Uterus (tissue), 2 donors: ENCODE measurements at regions not wholly inside any gene's neighbourhood (a gene's known extent, or its start where the extent isn't known, plus 50 kb on each side); places are given as distances from the start of the nearest gene placed in this dataset.

Experiments used
- POLR2A ChIP-seq, 2 donors: fragments of 450-650 bp; IDR thresholded peaks; one replicate each; pipeline ENCODE4 v1.6.1; 2016; ENCODE audit warnings: antibody characterized with exemption in 2 of 2, mild to moderate bottlenecking in 1 of 2, moderate library complexity in 1 of 2
- TF ChIP-seq, protein P1 (sequence below), 4 experiments: fragments of 200-600 bp in 2 of 4; fragments of 450-650 bp in 2 of 4; sonication (generic) in 2 of 4; IDR thresholded peaks; one replicate each; pipeline ENCODE4 v1.5.1; 2016 to 2019; ENCODE audit warnings: antibody characterized with exemption in 4 of 4, mild to moderate bottlenecking in 2 of 4, moderate library complexity in 1 of 4

GRCh38 chr11:115097796-115098408 lies 406.3 kb downstream of the CADM1 start:
- TF ChIP-seq, protein P1, sequence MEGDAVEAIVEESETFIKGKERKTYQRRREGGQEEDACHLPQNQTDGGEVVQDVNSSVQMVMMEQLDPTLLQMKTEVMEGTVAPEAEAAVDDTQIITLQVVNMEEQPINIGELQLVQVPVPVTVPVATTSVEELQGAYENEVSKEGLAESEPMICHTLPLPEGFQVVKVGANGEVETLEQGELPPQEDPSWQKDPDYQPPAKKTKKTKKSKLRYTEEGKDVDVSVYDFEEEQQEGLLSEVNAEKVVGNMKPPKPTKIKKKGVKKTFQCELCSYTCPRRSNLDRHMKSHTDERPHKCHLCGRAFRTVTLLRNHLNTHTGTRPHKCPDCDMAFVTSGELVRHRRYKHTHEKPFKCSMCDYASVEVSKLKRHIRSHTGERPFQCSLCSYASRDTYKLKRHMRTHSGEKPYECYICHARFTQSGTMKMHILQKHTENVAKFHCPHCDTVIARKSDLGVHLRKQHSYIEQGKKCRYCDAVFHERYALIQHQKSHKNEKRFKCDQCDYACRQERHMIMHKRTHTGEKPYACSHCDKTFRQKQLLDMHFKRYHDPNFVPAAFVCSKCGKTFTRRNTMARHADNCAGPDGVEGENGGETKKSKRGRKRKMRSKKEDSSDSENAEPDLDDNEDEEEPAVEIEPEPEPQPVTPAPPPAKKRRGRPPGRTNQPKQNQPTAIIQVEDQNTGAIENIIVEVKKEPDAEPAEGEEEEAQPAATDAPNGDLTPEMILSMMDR (IDR thresholded peaks at IDR 0.05) = no peak
- TF ChIP-seq POLR2A (IDR thresholded peaks at IDR 0.05) = no peak
